Right atrium auricular region (tissue), 2 donors: ENCODE measurements at regions not wholly inside any gene's neighbourhood (a gene's known extent, or its start where the extent isn't known, plus 50 kb on each side); places are given as distances from the start of the nearest gene placed in this dataset.

Source experiments
- DNase-seq: peaks from one replicate; pipeline ENCODE4 v3.0.0-alpha.2; 2019; ENCODE audit warnings: low spot score
- H3K27ac ChIP-seq, 2 donors: fragments of 200-600 bp; sonication (generic); 1 replicate in 1 of 2; 2 replicates in 1 of 2; pipeline ENCODE4 v1.5.1; 2016 to 2019
- H3K27me3 ChIP-seq, 2 donors: fragments of 200-600 bp; sonication (generic); one replicate each; pipeline versions ENCODE4 v1.5.1 to v1.6.0; 2017 to 2019
- H3K36me3 ChIP-seq: fragments of 200-600 bp; sonication (generic); one replicate; pipeline ENCODE4 v1.5.1; 2016
- H3K4me1 ChIP-seq, 2 donors: fragments of 200-600 bp; sonication (generic); one replicate each; pipeline versions ENCODE4 v1.5.1 to v1.6.0; 2017 to 2019
- H3K4me3 ChIP-seq, 2 donors: fragments of 200-600 bp; sonication (generic); 1 replicate in 1 of 2; 2 replicates in 1 of 2; pipeline ENCODE4 v1.5.1; 2017 to 2019; ENCODE audit warnings: mild to moderate bottlenecking in 1 of 2, moderate library complexity in 1 of 2
- H3K9me3 ChIP-seq, 2 donors: fragments of 200-600 bp; sonication (generic); one replicate each; pipeline ENCODE4 v1.5.1; 2019
- TF ChIP-seq, protein P1 (sequence below), 2 donors: fragments of 200-600 bp; sonication (generic); IDR thresholded peaks; one replicate each; pipeline ENCODE4 v1.5.1; 2019; ENCODE audit warnings: antibody characterized with exemption in 2 of 2

DNA sequence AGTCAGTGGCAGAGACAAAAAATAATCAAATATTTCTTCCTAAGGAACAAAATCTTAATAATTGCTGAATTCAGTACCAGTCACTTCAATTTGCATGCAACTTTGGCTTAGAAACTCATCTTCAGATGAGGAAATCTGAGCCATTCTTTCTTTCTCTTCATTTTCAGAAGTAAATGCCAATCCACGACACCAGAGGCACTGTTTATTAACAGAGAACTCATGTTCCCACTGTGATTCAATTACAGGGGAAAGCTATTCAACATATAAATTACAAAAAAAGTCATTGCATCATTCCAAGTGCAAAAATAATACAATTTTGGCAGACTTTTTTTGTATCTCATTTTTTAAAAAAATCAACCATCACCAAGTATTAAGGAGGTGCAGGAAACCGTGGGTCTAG is 816.1 kb upstream of the TMEM132C start:
- H3K36me3 ChIP-seq: no peaks in the 10 kb centered on the region
- TF ChIP-seq, protein P1, sequence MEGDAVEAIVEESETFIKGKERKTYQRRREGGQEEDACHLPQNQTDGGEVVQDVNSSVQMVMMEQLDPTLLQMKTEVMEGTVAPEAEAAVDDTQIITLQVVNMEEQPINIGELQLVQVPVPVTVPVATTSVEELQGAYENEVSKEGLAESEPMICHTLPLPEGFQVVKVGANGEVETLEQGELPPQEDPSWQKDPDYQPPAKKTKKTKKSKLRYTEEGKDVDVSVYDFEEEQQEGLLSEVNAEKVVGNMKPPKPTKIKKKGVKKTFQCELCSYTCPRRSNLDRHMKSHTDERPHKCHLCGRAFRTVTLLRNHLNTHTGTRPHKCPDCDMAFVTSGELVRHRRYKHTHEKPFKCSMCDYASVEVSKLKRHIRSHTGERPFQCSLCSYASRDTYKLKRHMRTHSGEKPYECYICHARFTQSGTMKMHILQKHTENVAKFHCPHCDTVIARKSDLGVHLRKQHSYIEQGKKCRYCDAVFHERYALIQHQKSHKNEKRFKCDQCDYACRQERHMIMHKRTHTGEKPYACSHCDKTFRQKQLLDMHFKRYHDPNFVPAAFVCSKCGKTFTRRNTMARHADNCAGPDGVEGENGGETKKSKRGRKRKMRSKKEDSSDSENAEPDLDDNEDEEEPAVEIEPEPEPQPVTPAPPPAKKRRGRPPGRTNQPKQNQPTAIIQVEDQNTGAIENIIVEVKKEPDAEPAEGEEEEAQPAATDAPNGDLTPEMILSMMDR (IDR thresholded peaks at IDR 0.05): no peak
- H3K27me3 ChIP-seq: peaks cover 0 to 8% of the 10 kb centered on the region in 2 donors
- peaks cover 0 to 8% of the 10 kb centered on the region in 2 donors for H3K4me1 ChIP-seq
- H3K9me3 ChIP-seq: no peaks in the 10 kb centered on the region
- H3K27ac ChIP-seq: no peak overlapping the region
- no peak overlapping the region for H3K4me3 ChIP-seq
- DNase-seq: no peak

- TF ChIP-seq, protein P1 (IDR thresholded peaks at IDR 0.05): no peak
- Histone ChIP-seq H3K36me3 (no peaks in the 10 kb centered on the region), H3K4me3 (peak overlapping the region in 1 of 2 donors; percentile 30), H3K9me3 (no peaks in the 10 kb centered on the region), H3K4me1 (peaks cover 0 to 11% of the 10 kb centered on the region in 2 donors), H3K27me3 (peaks cover 3 to 17% of the 10 kb centered on the region in 2 donors), H3K27ac (no peak overlapping the region)
- no peak for DNase-seq
Observed at GRCh38 chr12:127455347-127456265, 811.4 kb upstream of the TMEM132C start.

GRCh38 chr12:127457726-127458125 is 809.2 kb upstream of the TMEM132C start:
- no peak overlapping the region for H3K4me3 ChIP-seq
- peaks cover 0 to 3% of the 10 kb centered on the region in 2 donors for H3K9me3 ChIP-seq
- H3K36me3 ChIP-seq: no peaks in the 10 kb centered on the region
- H3K4me1 ChIP-seq: peaks cover 0 to 11% of the 10 kb centered on the region in 2 donors
- no peak for DNase-seq
- H3K27me3 ChIP-seq: peaks cover 3 to 17% of the 10 kb centered on the region in 2 donors
- H3K27ac ChIP-seq: no peak overlapping the region
- TF ChIP-seq, protein P1 (IDR thresholded peaks at IDR 0.05): no peak

DNA sequence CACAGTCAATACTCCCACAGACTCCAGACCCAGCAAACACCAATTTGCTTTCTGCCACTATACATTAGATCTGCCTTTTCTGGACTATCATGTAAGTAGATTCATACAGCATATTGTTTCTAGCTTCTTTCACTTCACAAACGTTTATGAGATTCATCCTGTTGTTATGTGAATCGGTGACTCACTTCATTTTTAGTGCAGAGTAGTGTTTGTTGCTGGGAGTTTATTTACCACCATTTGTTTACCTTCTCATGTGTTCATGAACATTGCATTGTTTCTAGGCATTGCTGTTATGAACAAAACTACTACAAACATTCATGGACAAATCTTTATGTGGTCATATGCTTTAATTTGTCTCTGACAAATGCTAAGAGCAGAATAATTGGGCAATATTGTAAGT is 807.8 kb upstream of the TMEM132C start:
- Histone ChIP-seq H3K27ac (no peak overlapping the region), H3K4me1 (peaks cover 0 to 11% of the 10 kb centered on the region in 2 donors), H3K36me3 (no peaks in the 10 kb centered on the region), H3K4me3 (no peak overlapping the region), H3K9me3 (peaks cover 0 to 3% of the 10 kb centered on the region in 2 donors), H3K27me3 (peaks cover 3 to 17% of the 10 kb centered on the region in 2 donors)
- no peak for DNase-seq
- TF ChIP-seq, protein P1 (IDR thresholded peaks at IDR 0.05): no peak

DNA sequence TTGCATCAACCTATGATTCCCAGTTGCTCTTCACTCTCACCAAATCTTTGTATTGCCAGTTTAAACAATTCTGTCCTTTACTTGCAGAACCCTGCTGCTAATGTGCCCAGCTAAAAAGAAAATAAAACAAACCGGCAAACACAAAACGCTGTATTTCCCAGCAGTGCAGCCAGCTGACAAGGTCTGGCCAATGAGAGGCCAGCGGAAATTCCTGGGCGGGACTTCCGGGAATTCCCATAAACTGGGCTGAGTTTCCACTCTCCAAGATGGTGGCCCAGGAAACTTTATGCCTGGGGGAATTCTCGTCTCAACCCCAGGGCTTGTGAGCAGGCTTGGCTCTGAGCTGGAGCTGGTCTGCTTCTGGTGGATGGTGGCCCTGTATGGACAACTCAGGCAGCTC is 807.3 kb upstream of the TMEM132C start:
- peaks cover 0 to 11% of the 10 kb centered on the region in 2 donors for H3K4me1 ChIP-seq
- no peaks in the 10 kb centered on the region for H3K36me3 ChIP-seq
- no peak overlapping the region for H3K27ac ChIP-seq
- peaks cover 0 to 3% of the 10 kb centered on the region in 2 donors for H3K9me3 ChIP-seq
- no peak overlapping the region for H3K4me3 ChIP-seq
- peaks cover 3 to 17% of the 10 kb centered on the region in 2 donors for H3K27me3 ChIP-seq
- no peak for DNase-seq
- TF ChIP-seq, protein P1 (IDR thresholded peaks at IDR 0.05): no peak
